Liver (tissue), 8 donors: ENCODE measurements at regions not wholly inside any gene's neighbourhood (a gene's known extent, or its start where the extent isn't known, plus 50 kb on each side); places are given as distances from the start of the nearest gene placed in this dataset.

ENCODE experiments used
- DNase-seq: peaks from one replicate; pipeline ENCODE4 v3.0.0-alpha.2; 2017; ENCODE audit warnings: low spot score
- H3K27ac ChIP-seq, 2 donors: one replicate each; pipeline ENCODE4 v1.7.0; 2013; ENCODE audit warnings: inconsistent platforms in 2 of 2, low read length in 2 of 2, control low read depth in 1 of 2, low read depth in 1 of 2, mild to moderate bottlenecking in 1 of 2
- H3K27me3 ChIP-seq, 4 donors: one replicate each; pipeline versions ENCODE4 v1.6.1 to v1.7.0; 2013; ENCODE audit warnings: low read length in 3 of 4, inconsistent platforms in 1 of 4, mild to moderate bottlenecking in 1 of 4, moderate library complexity in 1 of 4; ENCODE audit not compliant: control insufficient read depth in 4 of 4, insufficient read depth in 4 of 4
- H3K36me3 ChIP-seq, 4 donors: one replicate each; pipeline versions ENCODE4 v1.6.1 to v1.7.0; 2013; ENCODE audit warnings: low read length in 3 of 4, mild to moderate bottlenecking in 3 of 4, low read depth in 1 of 4, moderate library complexity in 1 of 4; ENCODE audit not compliant: control insufficient read depth in 4 of 4, insufficient read depth in 3 of 4
- H3K4me1 ChIP-seq, 4 donors: one replicate each; pipeline versions ENCODE4 v1.6.1 to v1.7.0; 2013; ENCODE audit warnings: low read length in 3 of 4, mild to moderate bottlenecking in 3 of 4, moderate library complexity in 1 of 4; ENCODE audit not compliant: control insufficient read depth in 4 of 4, insufficient read depth in 4 of 4
- H3K4me3 ChIP-seq, 3 donors: one replicate each; pipeline versions ENCODE4 v1.6.1 to v1.7.0; 2013; ENCODE audit warnings: low read length in 3 of 3, control low read depth in 1 of 3, low read depth in 1 of 3, mild to moderate bottlenecking in 1 of 3
- H3K9ac ChIP-seq, 2 donors: one replicate each; pipeline ENCODE4 v1.7.0; 2013; ENCODE audit warnings: low read length in 2 of 2, mild to moderate bottlenecking in 2 of 2, moderate library complexity in 2 of 2, control low read depth in 1 of 2, low read depth in 1 of 2
- H3K9me3 ChIP-seq, 4 donors: one replicate each; pipeline versions ENCODE4 v1.6.1 to v1.7.0; 2013; ENCODE audit warnings: low read length in 3 of 4; ENCODE audit not compliant: control insufficient read depth in 4 of 4
- ATF3 ChIP-seq: IDR thresholded peaks from 2 replicates; pipeline ENCODE4 v1.6.1; 2016; ENCODE audit warnings: antibody characterized with exemption
- CTCF ChIP-seq: fragments of 150-350 bp; IDR thresholded peaks from 2 replicates; pipeline ENCODE4 v1.5.1; 2017; ENCODE audit warnings: improper control_type of control experiment, low read depth, low read length; ENCODE audit not compliant: missing input control
- EGR1 ChIP-seq, 2 donors: IDR thresholded peaks; 2 replicates each; pipeline ENCODE4 v1.6.1; 2016 to 2018; ENCODE audit warnings: antibody characterized with exemption in 2 of 2, low read depth in 2 of 2
- FOXA1 ChIP-seq: IDR thresholded peaks from 2 replicates; pipeline ENCODE4 v1.6.1; 2016; ENCODE audit warnings: antibody characterized with exemption
- FOXA2 ChIP-seq: IDR thresholded peaks from 2 replicates; pipeline ENCODE4 v1.6.1; 2016; ENCODE audit warnings: antibody characterized with exemption
- GABPA ChIP-seq, 2 donors: IDR thresholded peaks in 1 of 2; conservative IDR thresholded peaks in 1 of 2; 2 replicates each; pipeline ENCODE4 v1.6.1; 2016; ENCODE audit warnings: antibody characterized with exemption in 2 of 2, mild to moderate bottlenecking in 1 of 2, moderate library complexity in 1 of 2
- HNF4G ChIP-seq: IDR thresholded peaks from 2 replicates; pipeline ENCODE4 v1.6.1; 2016; ENCODE audit warnings: antibody characterized with exemption
- JUND ChIP-seq, 2 donors: IDR thresholded peaks; 2 replicates each; pipeline ENCODE4 v1.6.1; 2016; ENCODE audit warnings: antibody characterized with exemption in 2 of 2
- MAX ChIP-seq: IDR thresholded peaks from 2 replicates; pipeline ENCODE4 v1.6.1; 2016; ENCODE audit warnings: antibody characterized with exemption
- NR2F2 ChIP-seq: IDR thresholded peaks from 2 replicates; pipeline ENCODE4 v1.6.1; 2016; ENCODE audit warnings: antibody characterized with exemption
- RAD21 ChIP-seq, 2 donors: IDR thresholded peaks; 2 replicates each; pipeline ENCODE4 v1.6.1; 2016; ENCODE audit warnings: antibody characterized with exemption in 2 of 2, mild to moderate bottlenecking in 2 of 2
- REST ChIP-seq: IDR thresholded peaks from 2 replicates; pipeline ENCODE4 v1.6.1; 2016; ENCODE audit warnings: antibody characterized with exemption, mild to moderate bottlenecking
- RXRA ChIP-seq, 2 donors: IDR thresholded peaks; 2 replicates each; pipeline ENCODE4 v1.6.1; 2017 to 2018; ENCODE audit warnings: antibody characterized with exemption in 2 of 2, mild to moderate bottlenecking in 1 of 2
- YY1 ChIP-seq: IDR thresholded peaks from 2 replicates; pipeline ENCODE4 v1.6.1; 2016; ENCODE audit warnings: antibody characterized with exemption, mild to moderate bottlenecking
- ZBTB33 ChIP-seq: IDR thresholded peaks from 2 replicates; pipeline ENCODE4 v1.6.1; 2016; ENCODE audit warnings: antibody characterized with exemption
- WGBS: extraction: QIAGEN DNeasy Blood & Tissue Kit; methylation state at CpG from one replicate; pipeline ENCODE4 v1.1.7; 2013; 5-methylcytosine and 5-hydroxymethylcytosine counted together
- donor health status: healthy.
- donor health status: healthy.
- donor health status: healthy.
- donor health status: healthy.
- donor health status: healthy.

GRCh38 chr2:15868704-15869103 lies 71.6 kb upstream of the MYCN start:
- H3K9me3 ChIP-seq, result no peaks in the 10 kb centered on the region
- DNase-seq, result no peak
- H3K4me1 ChIP-seq, result peaks cover 0 to 12% (median 6%) of the 10 kb centered on the region in 4 donors
- H3K27me3 ChIP-seq, result no peaks in the 10 kb centered on the region
- no peak overlapping the region for H3K27ac ChIP-seq
- H3K4me3 ChIP-seq, result no peak overlapping the region
- WGBS, result 96% methylated on average over 2 of the region's 2 CpGs
- no peaks in the 10 kb centered on the region for H3K36me3 ChIP-seq
- no peak overlapping the region for H3K9ac ChIP-seq
- no peak for TF ChIP-seq JUND (IDR thresholded peaks at IDR 0.05)
- no peak for TF ChIP-seq FOXA1
- no peak for TF ChIP-seq CTCF
- no peak for TF ChIP-seq YY1
- TF ChIP-seq ATF3, result no peak
- no peak for TF ChIP-seq EGR1 (IDR thresholded peaks at IDR 0.05; ENCODE audit: low read depth in 2 of 2)
- TF ChIP-seq ZBTB33, result no peak

- no peak overlapping the region for H3K27ac ChIP-seq
- 73% methylated on average over 3 of the region's 3 CpGs for WGBS
- DNase-seq, result no peak
- no peaks in the 10 kb centered on the region for H3K27me3 ChIP-seq
- no peak overlapping the region for H3K9ac ChIP-seq
- H3K9me3 ChIP-seq, result no peaks in the 10 kb centered on the region
- no peak for TF ChIP-seq REST
- TF ChIP-seq GABPA (IDR thresholded peaks at IDR 0.05 in 1 of 2, conservative IDR thresholded peaks at IDR 0.05 in 1 of 2), result no peak
- no peak for TF ChIP-seq ATF3
- TF ChIP-seq HNF4G, result no peak
- TF ChIP-seq RXRA (IDR thresholded peaks at IDR 0.05), result no peak
- TF ChIP-seq NR2F2, result no peak
- no peak for TF ChIP-seq RAD21 (IDR thresholded peaks at IDR 0.05)
- TF ChIP-seq MAX, result no peak
- no peak for TF ChIP-seq JUND (IDR thresholded peaks at IDR 0.05)
- TF ChIP-seq FOXA2, result no peak
- no peak for TF ChIP-seq YY1
- H3K4me1 ChIP-seq, result peaks cover 0 to 15% (median 9%) of the 10 kb centered on the region in 4 donors
- H3K36me3 ChIP-seq, result no peaks in the 10 kb centered on the region
- H3K4me3 ChIP-seq, result no peak overlapping the region
Observed at GRCh38 chr2:15869396-15869795, 71.0 kb upstream of the MYCN start.
